HG03108 (cell line): ENCODE measurements at regions not wholly inside any gene's neighbourhood (a gene's known extent, or its start where the extent isn't known, plus 50 kb on each side); places are given as distances from the start of the nearest gene placed in this dataset.
"Not testable (repeated sequence)": the region's sequence is repeated elsewhere in the genome, so short reads cannot be mapped to it uniquely, and the experiment has no call there.

ENCODE experiments used
- ATAC-seq: cut with Tn5 transposase; IDR thresholded peaks from one replicate; pipeline ENCODE4 v1.9.1; 2021; ENCODE audit warnings: moderate library complexity; ENCODE audit not compliant: unreplicated experiment

DNA sequence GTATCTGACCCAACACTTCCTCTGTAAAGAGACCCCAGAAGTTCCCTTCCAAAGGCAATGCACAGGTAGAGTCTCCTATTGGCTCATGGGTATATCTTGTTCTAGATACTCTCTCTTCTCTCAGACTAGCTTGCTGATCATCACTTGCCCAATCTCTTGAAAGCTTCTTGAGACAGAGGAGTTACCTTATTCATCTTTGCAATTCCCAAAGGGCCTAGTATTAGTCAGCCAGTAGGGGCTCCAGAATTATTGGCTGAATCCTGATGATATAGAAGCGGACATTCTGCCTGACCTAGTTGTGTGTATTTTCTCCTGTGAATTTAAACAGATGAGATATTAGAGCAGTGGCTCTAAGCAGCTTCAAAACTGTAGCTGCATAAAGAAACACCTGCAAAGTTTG is 304.0 kb upstream of the KLF4 start:
- ATAC-seq = no peak

DNA sequence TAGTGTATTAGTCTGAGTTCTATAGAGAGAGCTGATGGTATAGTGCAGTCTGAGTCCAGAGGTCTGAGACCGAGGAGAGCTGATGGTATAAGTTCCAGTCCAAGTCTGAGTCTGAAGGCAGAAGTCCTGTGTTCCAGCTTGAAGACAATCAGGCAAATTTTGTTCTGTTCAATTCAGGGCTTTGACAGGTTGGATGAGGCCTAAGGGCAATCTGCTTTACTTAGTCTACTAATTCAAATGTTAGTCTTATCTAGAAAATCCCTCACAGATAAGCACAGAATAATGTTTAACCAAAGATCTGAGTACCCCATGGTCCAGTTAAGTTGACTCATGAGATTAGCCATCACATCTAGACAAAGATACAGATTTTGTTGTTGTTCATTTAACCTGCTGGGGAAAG is 303.0 kb upstream of the KLF4 start:
- no peak for ATAC-seq

DNA sequence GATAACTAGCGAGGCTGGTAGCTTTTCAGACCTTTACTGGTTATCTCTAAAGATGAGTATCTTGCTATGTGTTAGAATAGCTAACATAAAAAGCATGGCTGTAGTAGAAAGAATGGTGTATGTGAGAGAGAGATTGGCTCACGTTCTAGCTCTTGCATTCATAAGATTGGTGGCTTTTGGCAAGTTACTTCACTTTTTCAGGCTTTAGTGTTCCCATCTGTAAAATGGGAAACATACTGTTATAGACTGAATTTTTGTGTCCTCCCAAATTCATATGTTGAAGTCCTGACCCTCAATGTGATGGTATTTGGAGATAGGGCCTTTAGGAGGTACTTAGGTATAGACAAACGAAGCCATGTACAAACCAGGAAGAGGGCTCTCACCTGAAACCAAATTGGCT is 302.4 kb upstream of the KLF4 start:
- ATAC-seq = no peak

DNA sequence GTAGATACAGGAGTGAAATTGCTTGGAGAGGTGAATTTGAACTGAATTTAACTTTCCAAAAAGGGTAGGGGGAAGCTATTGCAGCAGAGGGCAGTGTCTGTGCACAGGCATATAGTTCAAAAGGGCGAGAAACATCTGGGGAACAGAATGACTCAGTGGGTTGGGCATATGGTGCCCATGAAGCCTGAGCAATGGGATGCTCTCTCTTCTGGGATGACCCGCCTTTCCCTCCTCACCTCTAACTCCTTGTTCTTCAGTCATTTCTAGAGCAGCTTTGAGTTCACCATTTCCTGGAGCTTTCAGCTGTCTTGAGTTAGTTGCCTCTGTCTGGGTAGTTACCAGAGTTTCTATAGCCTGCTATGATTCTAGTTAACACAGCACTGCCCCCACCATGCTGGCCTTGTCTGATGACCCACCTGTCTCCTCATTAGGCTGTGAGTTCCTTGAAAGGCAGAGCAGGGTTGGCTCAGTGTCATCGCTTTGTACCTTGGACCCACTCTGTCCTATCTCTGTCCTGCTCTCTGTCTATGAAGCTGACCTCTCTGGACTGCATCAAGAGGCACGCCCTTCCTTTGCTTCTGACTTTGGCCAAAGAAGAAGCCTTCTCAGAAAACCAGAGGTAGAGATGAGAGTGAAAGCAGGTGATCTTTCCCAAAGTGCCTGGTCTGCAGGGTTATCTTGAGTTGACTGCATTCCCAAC is 299.6 kb upstream of the KLF4 start:
- no peak for ATAC-seq

DNA sequence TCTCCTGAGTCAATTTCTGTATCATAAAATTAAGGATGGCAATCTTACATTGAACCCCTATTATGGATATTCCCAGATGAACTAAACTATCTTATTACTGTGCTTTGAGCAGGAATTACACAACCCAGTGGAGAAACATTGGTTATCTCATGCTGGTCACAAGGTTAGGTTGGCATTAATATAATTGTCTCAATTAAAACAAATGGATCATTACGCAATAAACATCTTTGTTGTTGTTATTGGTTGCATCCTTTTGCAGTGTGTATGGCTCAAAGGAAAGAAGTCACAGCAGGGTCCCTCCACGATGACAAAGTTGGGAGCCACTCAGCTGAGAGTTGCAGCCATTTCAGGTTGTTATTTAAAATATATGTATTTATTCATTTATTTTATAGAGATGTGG is 297.0 kb upstream of the KLF4 start:
- ATAC-seq = no peak

DNA sequence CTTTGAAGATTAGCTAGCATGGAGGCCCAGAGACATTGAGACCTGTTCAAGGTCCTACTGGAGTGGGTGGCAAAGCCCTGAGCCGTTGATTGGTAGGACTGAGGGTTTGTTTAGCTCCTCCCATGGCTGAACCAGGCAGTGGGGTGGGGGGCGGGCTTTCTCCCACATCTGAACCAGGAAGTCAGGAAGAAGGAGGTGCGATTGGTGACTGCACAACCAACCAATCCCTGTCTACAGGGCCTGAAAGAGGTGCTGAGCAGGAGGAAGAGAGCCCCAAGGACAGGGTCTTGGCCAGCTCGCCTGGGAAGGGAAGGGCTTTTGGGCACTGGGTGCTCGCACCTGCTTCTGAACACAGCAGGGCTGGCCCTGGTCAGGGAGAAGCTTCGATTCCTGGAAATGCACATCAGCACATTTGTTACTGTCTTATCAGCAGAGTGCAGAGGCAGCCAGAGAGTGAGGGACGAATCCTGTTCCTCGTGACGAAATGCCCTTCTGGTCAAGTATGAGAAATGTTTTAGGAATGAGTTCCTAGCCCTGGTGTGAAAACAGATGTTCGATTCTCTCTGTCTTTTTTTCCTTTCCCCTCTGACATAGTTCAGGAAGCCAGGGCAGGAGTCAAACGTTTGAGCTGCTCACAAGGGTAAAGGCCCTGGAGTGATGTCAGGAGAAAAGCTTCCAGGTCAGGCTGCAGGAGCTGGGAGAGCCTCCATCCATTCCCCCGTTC is 294.8 kb upstream of the KLF4 start:
- ATAC-seq = no peak

DNA sequence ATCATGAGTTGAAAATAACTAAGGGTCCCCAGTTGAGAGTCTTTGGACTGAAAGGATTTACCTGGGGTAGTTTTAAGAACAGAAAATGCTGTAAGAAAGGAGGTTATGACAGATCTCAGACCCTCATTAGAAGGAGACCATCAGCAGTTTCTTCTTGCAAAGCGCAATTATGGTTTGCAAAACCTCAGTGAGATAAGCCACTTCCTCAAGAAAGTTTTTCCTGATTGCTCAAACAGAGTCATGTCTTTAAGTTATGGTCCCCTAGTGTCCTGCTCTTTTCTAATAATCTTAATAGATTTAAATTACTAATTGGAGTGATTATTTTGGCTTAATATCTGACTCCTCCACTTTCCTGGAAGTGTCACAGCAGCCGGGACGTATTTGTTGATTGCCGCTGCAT is 293.2 kb upstream of the KLF4 start:
- ATAC-seq = no peak

DNA sequence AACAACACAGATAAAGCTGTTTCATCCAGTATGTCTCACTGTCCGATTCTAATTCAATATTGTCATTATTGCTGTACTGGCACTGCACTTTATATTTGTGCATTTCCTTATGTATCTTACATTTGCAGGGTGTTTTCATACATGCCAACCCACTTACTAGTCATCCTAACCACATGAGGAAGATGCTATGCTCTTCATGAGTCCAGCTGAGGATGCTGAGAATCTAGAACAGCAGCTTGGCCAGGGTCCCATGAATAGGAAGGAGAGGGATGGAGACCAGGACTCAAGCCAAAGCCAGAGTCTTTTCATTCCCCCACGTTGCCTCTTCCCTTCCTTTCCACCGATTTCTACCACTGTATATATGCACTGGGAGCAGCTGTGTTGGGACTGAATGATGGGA is 292.8 kb upstream of the KLF4 start:
- no peak for ATAC-seq

DNA sequence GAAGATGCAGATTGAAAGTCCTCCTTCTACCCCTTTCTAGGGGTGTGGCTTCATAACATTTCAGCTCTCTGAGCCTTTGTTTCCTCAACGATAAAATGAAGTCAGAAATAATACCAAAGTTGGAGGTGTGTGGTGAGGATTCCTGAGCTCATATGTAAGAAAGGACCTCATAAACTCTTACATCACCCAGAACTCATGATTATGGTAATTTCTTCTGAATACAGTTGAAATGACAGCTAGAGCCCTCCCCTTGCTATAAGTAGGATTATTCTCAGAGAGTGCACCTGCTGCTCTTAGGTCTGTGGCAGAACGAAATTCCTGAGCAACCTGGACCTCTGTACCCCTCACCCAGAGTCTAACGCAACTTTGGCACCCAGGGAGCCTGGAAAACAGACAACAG is 291.4 kb upstream of the KLF4 start:
- no peak for ATAC-seq

DNA sequence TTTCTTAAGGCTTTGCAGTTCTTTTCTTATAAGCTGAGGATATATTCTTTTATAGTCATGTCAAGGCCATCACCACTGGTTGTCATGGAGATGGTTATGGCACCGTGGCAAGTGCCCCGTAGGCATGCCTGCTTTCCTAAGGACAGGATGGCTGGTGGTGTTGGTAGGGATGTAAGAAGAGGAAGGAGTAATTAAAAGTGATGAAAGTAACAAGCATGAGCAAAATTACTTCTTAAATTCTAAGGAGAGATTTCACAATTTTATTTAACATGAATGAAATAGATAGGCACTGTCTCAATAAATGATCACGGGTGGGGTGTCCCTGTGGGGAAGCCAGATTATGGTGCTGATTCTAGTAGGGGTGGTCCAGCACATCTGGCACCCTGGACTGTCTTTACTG is 290.2 kb upstream of the KLF4 start:
- ATAC-seq = no peak

DNA sequence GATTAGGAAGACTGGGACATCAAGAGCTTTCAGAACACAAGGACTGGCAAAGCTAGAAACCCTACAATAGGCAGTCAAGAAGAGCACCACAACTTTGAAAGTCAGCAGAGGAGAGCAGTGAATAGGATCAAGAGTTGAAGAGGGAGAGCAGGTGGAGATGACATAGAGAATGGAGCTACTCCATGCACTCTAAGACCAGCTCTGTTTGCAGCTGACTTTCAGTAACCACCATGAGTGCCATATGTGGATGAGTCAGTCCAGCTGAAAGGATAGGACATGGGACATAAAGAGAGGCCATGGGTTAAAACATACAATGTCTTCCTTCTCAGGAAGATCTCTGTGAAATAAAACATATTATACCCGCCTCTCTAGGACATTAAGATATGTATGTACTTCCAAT is 289.1 kb upstream of the KLF4 start:
- ATAC-seq = no peak

DNA sequence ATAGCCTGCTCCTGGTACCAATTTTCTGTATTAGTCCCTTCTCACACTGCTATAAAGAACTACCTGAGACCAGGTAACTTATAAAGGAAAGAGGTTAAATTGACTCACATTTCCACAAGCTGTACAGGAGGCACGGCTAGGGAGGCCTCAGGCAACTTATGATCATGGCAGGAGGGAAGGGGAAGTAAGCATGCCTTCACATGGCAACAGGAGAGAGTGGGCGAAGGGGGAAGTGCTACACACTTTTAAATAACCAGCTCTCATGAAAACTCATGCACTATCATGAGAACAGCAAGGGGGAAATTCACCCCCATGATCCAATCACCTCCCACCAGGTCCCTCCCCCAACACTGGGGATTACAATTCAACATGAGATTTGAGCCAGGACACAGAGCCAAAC is 284.5 kb upstream of the KLF4 start:
- not testable (repeated sequence) for ATAC-seq

DNA sequence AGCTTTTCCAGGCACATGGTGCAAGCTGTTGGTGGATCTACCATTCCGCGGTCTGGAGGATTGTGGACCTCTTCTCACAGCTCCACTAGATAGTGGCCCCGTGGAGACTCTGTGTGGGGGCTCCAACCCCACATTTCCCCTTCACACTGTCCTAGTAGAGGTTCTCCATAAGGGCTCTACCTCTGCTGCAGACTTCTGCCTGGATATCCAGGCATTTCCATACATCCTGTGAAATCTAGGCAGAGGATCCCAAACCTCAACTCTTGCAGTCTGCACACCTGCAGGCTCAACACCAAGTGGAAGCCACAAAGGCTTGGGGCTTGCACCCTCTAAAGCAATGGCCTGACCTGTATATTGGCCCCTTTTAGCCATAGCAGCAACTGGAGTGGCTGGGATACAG is 283.4 kb upstream of the KLF4 start:
- ATAC-seq = no peak

DNA sequence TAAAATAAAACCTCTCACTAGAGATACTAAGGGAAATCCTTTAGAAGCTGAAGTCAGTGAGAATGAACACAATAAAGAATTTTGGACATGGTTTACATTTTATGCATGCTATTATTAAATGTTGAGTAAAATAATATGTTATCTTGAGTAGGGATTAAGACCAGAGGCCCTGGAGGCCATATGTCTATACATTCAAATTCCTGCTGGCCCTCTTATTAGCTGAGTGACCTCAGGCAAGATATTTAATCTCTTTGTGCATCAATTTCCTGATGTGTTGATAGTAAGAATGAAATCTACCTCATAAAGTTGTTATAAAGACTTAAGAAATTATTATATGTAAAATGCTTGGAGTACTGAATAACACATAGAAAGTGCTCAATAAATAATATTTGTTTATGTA is 281.1 kb upstream of the KLF4 start:
- no peak for ATAC-seq

DNA sequence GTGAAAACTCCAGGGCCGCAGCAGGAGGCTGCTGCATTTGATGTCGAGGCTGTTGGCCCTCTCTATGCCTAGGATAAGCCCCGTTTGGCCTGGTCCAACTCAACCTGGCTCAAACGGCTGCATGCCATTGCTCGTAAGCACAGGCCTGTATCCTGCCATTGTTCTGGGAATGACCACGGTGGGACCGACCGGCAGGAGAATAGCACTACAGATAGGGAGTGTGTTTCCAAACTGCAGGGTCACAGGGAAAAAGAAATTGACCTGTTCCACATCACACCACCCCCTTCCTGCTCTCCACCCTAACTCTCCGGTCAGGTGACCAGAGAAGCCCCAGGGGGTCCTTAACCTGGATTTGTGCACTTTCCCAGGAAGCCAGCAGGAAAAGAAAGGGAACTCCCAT is 278.7 kb upstream of the KLF4 start:
- ATAC-seq = no peak

DNA sequence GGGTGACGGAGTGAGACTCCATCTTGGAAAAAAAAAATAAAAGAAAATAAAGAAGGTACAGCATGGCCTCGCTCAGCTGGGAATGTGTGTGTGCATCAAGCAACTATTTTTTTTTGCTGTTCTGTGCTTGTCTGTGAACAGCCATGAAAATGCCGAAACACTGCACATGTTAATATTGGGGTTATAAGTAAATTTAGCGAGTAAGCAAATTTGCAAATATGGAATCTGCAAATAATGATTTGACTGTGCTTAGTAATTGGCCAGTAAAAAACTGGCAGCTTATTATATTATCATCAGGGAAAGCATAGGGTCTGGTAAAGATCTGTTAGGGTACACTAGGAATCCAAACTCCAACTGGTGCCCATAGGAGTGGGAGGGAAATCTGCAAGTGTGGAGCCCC is 278.1 kb upstream of the KLF4 start:
- ATAC-seq = no peak

DNA sequence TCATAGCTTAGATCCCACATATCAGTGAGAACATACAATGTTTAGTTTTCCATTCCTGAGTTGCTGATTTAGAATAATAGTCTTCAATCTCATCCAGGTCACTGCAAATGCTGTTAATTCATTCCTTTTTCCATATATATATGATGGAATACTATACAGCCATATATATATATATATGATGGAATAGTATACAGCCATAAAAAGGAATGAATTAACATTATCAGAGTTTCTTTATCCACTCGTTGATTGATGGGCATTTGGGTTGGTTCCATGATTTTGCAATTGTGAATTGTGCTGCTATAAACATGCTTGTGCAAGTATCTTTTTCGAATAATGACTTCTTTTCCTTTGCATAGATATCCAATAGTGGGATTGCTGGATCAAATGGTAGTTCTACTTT is 273.9 kb upstream of the KLF4 start:
- ATAC-seq = not testable (repeated sequence)

DNA sequence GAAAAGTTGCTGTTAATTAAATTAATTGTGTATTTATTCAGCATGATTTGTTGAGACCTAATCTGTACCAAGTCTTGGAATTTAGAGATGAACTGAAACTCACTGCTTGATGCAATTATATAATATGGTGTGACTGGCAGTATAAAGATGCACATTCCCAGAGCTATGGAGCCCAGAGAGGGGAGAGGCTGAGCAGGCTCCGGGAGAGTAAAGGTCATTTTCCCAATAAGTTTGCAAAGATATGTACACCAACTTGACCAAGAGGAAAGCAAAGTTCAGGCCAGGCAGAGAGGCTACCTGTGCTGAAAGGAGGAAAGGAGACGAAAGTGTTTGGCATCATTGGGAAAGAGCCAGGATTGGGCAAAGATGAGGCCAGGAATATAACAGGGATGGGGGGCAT is 271.7 kb upstream of the KLF4 start:
- ATAC-seq = no peak

DNA sequence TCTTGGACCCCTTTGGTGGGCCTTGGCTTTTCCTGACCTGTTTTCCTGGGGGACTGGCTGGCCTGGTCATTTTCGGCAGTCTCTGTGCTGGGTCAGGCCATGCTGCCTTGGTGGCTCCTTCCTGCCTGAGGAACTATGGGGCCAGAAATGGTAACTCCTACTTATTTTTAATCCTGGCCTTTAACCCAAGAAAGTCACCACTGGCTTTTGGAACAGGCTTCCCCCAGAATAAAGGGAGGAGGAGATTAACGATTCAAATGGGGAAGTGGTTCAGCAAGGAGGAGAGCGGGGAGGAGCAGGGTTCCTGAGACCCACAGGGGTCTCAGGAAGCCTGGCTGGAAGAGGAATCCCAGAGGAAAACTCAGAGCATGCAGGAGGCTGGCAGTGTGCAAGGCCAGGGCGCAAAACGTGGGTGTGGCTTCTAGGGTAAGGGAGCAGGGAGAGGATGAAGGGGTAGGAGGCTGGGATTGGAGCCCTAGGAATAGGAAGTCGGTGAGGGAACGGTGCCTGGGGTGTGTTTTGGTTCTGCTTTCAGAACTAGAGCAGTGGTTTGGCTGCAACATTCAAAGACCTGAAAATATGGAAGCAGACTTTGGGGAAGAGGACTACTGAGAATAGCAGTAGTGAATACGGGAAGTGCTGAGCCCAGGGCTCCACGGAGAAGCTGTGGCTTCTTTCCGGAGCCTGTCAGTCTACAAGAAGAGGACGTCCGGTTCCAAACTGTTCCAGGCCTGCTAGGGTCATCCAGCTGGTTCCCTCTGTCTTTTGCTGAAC is 271.1 kb upstream of the KLF4 start:
- ATAC-seq = no peak

DNA sequence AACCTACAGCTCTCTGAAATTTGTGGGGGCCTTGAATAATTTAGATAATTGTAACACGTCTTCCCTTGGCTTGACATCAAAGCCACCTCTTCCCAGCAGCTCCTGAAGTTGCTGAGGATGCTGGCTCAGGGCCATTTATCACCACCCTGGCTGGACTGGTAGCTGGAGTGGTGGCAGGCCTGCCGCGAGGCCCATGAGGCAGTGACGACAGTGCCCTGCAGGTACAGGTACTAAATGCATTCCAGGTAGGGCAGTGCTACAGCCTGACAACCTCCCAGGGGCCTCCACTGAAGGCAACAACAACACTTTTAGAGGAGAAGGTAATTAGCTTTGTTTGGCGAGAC is 270.2 kb upstream of the KLF4 start:
- ATAC-seq = no peak

DNA sequence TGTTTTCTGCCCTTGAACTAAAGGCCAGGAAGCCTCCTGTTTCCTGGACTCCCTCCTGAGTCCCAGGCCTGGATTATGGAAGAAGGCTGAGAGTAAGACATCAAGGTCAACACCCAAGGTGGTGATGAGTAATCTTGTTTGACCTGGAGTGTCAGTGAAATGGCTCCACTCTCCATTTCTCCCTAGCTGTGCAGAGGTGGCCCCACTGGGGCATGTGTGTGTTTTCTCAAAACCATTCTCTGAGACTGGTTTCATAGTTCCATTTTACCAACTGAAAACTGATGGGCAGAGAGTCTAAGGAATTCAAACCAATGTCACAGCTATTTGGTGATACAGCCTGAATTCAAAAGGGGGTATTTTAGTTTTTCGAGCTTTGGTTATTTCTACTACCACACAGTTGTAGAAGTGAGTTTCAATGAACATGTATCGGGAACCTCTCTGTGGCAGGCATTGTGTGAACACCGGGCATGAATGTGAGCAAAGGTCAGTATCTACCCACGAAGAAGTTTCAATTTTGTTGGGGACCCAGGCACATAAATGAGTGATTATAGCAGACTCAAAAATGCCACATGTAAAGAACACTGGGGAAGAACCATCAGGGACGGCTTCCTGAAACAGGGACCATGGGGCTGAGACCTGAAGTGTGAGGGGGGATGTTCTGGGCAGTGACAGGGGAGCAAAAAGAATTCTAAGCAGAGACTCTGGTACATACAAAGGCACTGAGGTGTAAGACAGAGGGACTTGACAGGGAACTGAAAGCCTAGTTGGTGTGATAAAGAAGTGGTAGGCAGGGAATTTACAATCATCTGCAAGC is 269.6 kb upstream of the KLF4 start:
- ATAC-seq = no peak
